K562 (cell line): ENCODE measurements at regions not wholly inside any gene's neighbourhood (a gene's known extent, or its start where the extent isn't known, plus 50 kb on each side); places are given as distances from the start of the nearest gene placed in this dataset.

Source experiments
- CBFA2T2 ChIP-seq: fragments of 450-650 bp; conservative IDR thresholded peaks from 2 replicates; pipeline ENCODE4 v1.6.1; 2017; ENCODE audit warnings: mild to moderate bottlenecking
- CEBPG ChIP-seq, 3 experiments: fragments of 200-800 bp in 1 of 3; sonication (Bioruptor generic) in 1 of 3; sonication (generic) in 1 of 3; formaldehyde crosslinking in 1 of 3; IDR thresholded peaks in 2 of 3; conservative IDR thresholded peaks in 1 of 3; 2 replicates each; pipeline versions ENCODE4 v1.6.1 to v1.8.0; 2016 to 2022; ENCODE audit warnings: missing compliant biosample characterization in 2 of 3, missing genetic modification characterization in 2 of 3, mild to moderate bottlenecking in 1 of 3, missing genetic modification reagents in 1 of 3
- CHD4 ChIP-seq: fragments of 200-600 bp; sonication (generic); IDR thresholded peaks from 3 replicates; pipeline ENCODE4 v1.6.1; 2012; ENCODE audit warnings: low read depth, mild to moderate bottlenecking, mixed read lengths, low read length, inconsistent platforms; ENCODE audit not compliant: insufficient read depth, insufficient replicate concordance, poor library complexity, severe bottlenecking
- GATA2 ChIP-seq: sonication (generic); formaldehyde crosslinking; IDR thresholded peaks from 2 replicates; pipeline ENCODE4 v1.4.0; 2020; ENCODE audit warnings: mild to moderate bottlenecking, missing genetic modification reagents
- NBN ChIP-seq: fragments of 450-650 bp; IDR thresholded peaks from 2 replicates; pipeline ENCODE4 v1.6.1; 2016; ENCODE audit warnings: low read depth, mild to moderate bottlenecking
- POLR2AphosphoS5 ChIP-seq: IDR thresholded peaks from 2 replicates; pipeline ENCODE4 v1.6.1; 2011; ENCODE audit warnings: mild to moderate bottlenecking, low read depth, low read length, moderate library complexity; ENCODE audit not compliant: control insufficient read depth, insufficient read depth
- RBM14 ChIP-seq: fragments of 200-400 bp; formaldehyde crosslinking; IDR thresholded peaks from 2 replicates; pipeline ENCODE4 v1.6.1; 2018; ENCODE audit warnings: low read depth, mild to moderate bottlenecking, low read length, moderate library complexity, borderline replicate concordance; ENCODE audit not compliant: insufficient read depth
- ZBTB7A ChIP-seq: IDR thresholded peaks from 2 replicates; pipeline ENCODE4 v1.6.1; 2011; ENCODE audit warnings: low read depth, mild to moderate bottlenecking, low read length, moderate library complexity, borderline replicate concordance; ENCODE audit not compliant: control insufficient read depth
- ZNF384 ChIP-seq: IDR thresholded peaks from 2 replicates; pipeline ENCODE4 v1.6.1; 2012; ENCODE audit warnings: low read depth, low read length, improper control_type of control experiment

DNA sequence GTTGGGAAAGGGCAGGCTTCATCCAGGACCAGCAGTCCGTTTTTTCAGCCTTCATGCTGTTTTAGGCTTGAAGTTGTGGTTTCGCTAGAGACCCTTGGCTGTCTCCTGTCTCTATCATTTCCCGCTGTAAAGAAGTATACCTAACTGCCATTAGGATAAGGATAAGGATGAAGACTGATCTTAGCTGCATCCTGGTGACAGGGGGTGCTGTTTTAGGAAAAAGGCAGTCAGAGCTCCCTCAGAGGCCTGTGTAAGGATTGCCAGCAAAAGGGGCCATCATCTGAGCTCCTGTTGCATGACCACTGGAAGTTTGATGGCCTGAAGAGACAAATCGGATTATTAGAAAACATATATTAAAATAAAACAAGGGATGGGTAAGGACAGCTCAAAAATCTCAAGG, 64.8 kb upstream of the FGF10 start:
- TF ChIP-seq GATA2 (CRISPR knock-in tag) (no peak), CHD4 (no peak), NBN (no peak), POLR2AphosphoS5 (no peak), ZNF384 (no peak), CEBPG (CRISPR knock-in tag; IDR thresholded peaks at IDR 0.05) (no peak), CEBPG (tag; conservative IDR thresholded peaks at IDR 0.05 in 1 of 2, IDR thresholded peaks at IDR 0.05 in 1 of 2) (no peak), RBM14 (no peak), ZBTB7A (no peak), CBFA2T2 (no peak)
